ENCODE measurements at regions not wholly inside any gene's neighbourhood (a gene's known extent, or its start where the extent isn't known, plus 50 kb on each side); places are given as distances from the start of the nearest gene placed in this dataset.

DNA sequence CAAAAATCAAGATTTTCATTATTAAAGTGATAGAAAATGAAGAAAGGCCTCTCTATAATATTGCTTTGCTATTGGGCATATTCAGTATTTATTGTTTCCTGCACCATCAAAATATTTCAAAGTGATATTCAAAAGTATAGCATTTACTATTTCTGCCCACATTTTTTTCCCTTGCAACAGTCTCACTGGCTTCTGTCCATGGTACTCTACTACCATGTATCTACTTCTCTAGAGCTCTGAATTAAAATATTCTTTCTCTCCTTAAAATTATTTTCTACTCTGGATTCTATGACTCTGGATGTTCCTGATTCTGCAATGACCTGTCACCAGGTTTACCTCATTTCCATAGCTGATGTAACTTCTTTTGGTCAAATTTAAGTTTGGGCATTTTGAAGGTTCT is 1508.3 kb upstream of the PRR20A start:
- Histone ChIP-seq H3K4me3 (ENCODE audit: low read depth, low read length, poor library complexity, severe bottlenecking) (no peak overlapping the region), H3K27me3 (replicated peaks; ENCODE audit: insufficient read depth, low read depth, low read length, poor library complexity) (no peaks in the 10 kb centered on the region), H3K9me3 (ENCODE audit: low read depth, low read length, poor library complexity, severe bottlenecking) (peaks cover 7% of the 10 kb centered on the region), H3K4me1 (ENCODE audit: insufficient read depth, low read length, poor library complexity, severe bottlenecking) (no peaks in the 10 kb centered on the region), H3K27ac (ENCODE audit: low read depth, low read length, poor library complexity, severe bottlenecking) (no peak overlapping the region), H3K36me3 (ENCODE audit: insufficient read depth, low read length, poor library complexity, severe bottlenecking) (no peaks in the 10 kb centered on the region)
- TF ChIP-seq, protein P1, sequence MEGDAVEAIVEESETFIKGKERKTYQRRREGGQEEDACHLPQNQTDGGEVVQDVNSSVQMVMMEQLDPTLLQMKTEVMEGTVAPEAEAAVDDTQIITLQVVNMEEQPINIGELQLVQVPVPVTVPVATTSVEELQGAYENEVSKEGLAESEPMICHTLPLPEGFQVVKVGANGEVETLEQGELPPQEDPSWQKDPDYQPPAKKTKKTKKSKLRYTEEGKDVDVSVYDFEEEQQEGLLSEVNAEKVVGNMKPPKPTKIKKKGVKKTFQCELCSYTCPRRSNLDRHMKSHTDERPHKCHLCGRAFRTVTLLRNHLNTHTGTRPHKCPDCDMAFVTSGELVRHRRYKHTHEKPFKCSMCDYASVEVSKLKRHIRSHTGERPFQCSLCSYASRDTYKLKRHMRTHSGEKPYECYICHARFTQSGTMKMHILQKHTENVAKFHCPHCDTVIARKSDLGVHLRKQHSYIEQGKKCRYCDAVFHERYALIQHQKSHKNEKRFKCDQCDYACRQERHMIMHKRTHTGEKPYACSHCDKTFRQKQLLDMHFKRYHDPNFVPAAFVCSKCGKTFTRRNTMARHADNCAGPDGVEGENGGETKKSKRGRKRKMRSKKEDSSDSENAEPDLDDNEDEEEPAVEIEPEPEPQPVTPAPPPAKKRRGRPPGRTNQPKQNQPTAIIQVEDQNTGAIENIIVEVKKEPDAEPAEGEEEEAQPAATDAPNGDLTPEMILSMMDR (conservative IDR thresholded peaks at IDR 0.05; ENCODE audit: low read depth, low read length), result no peak
- no peak for TF ChIP-seq EZH2 (IDR thresholded peaks at IDR 0.05; ENCODE audit: borderline replicate concordance, low read depth, low read length, poor library complexity, severe bottlenecking)
- intact Hi-C loops (cut with micrococcal nuclease; ENCODE audit: unreplicated experiment), result no loop called here
- no TSS peak for BruUV-seq (replicated peaks)
- DNase-seq (ENCODE audit: low spot score), result no peak
- CTCF ChIA-PET, result no interaction called here
- POLR2A ChIA-PET (ENCODE audit: low non-redundant PET), result no interaction called here

DNA sequence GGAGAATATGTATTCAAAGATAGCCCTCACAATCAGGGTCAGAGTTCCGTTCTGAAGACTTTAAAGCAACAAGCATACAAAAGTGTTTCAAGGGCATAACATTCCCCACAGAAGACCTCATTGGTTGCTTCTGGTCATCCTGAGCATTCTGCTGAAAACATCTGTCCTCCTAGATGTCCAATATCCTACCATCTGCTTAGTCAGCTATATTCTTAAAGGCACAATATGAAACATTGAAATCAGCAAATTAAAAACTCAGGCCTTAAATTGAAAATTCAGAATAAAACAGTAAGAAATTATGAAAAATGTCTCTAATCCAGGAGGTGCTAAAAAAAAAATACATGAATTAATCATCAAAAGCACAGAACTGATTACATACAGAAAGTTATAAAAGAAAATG is 1491.2 kb upstream of the PRR20A start:
- TF ChIP-seq EZH2 (IDR thresholded peaks at IDR 0.05; ENCODE audit: borderline replicate concordance, low read depth, low read length, poor library complexity, severe bottlenecking), result no peak
- TF ChIP-seq, protein P1 (conservative IDR thresholded peaks at IDR 0.05; ENCODE audit: low read depth, low read length), result no peak
- no peaks in the 10 kb centered on the region for H3K36me3 ChIP-seq (ENCODE audit: insufficient read depth, low read length, poor library complexity, severe bottlenecking)
- no peak overlapping the region for H3K4me3 ChIP-seq (ENCODE audit: low read depth, low read length, poor library complexity, severe bottlenecking)
- ChIA-PET CTCF (no interaction called here), POLR2A (ENCODE audit: low non-redundant PET) (no interaction called here)
- intact Hi-C loops (cut with micrococcal nuclease; ENCODE audit: unreplicated experiment), result no loop called here
- no peaks in the 10 kb centered on the region for H3K27me3 ChIP-seq (replicated peaks; ENCODE audit: insufficient read depth, low read depth, low read length, poor library complexity)
- DNase-seq (ENCODE audit: low spot score), result no peak
- no peaks in the 10 kb centered on the region for H3K4me1 ChIP-seq (ENCODE audit: insufficient read depth, low read length, poor library complexity, severe bottlenecking)
- H3K27ac ChIP-seq (ENCODE audit: low read depth, low read length, poor library complexity, severe bottlenecking), result no peak overlapping the region
- no TSS peak for BruUV-seq (replicated peaks)
- no peaks in the 10 kb centered on the region for H3K9me3 ChIP-seq (ENCODE audit: low read depth, low read length, poor library complexity, severe bottlenecking)

DNA sequence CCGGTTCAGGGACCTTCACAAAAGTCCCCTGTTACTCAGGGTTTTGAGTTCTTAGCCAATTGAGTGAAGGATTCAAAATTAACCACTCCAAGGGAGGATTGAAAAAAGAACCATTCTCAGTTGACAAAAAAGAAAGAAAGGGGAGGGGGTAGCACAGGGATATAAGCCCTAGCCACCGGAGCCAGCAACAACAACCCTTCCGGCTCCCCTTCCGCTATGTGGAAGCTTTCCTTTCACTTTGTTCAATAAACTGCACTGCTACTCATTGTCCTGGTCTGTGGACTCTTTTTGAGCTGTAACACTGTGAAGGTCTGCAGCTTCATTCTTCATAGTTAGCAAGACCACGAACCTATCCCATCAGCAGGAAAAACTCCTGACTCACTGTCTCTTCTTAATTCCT is 1488.1 kb upstream of the PRR20A start:
- no peaks in the 10 kb centered on the region for H3K9me3 ChIP-seq (ENCODE audit: low read depth, low read length, poor library complexity, severe bottlenecking)
- no peaks in the 10 kb centered on the region for H3K4me1 ChIP-seq (ENCODE audit: insufficient read depth, low read length, poor library complexity, severe bottlenecking)
- TF ChIP-seq, protein P1 (conservative IDR thresholded peaks at IDR 0.05; ENCODE audit: low read depth, low read length), result no peak
- TF ChIP-seq EZH2 (IDR thresholded peaks at IDR 0.05; ENCODE audit: borderline replicate concordance, low read depth, low read length, poor library complexity, severe bottlenecking), result no peak
- H3K36me3 ChIP-seq (ENCODE audit: insufficient read depth, low read length, poor library complexity, severe bottlenecking), result no peaks in the 10 kb centered on the region
- ChIA-PET POLR2A (ENCODE audit: low non-redundant PET) (no interaction called here), CTCF (no interaction called here)
- no peak for DNase-seq (ENCODE audit: low spot score)
- H3K27ac ChIP-seq (ENCODE audit: low read depth, low read length, poor library complexity, severe bottlenecking), result no peak overlapping the region
- H3K4me3 ChIP-seq (ENCODE audit: low read depth, low read length, poor library complexity, severe bottlenecking), result no peak overlapping the region
- no peaks in the 10 kb centered on the region for H3K27me3 ChIP-seq (replicated peaks; ENCODE audit: insufficient read depth, low read depth, low read length, poor library complexity)
- intact Hi-C loops (cut with micrococcal nuclease; ENCODE audit: unreplicated experiment), result no loop called here
- BruUV-seq (replicated peaks), result no TSS peak
